ENCODE measurements at regions not wholly inside any gene's neighbourhood (a gene's known extent, or its start where the extent isn't known, plus 50 kb on each side); places are given as distances from the start of the nearest gene placed in this dataset.

DNA sequence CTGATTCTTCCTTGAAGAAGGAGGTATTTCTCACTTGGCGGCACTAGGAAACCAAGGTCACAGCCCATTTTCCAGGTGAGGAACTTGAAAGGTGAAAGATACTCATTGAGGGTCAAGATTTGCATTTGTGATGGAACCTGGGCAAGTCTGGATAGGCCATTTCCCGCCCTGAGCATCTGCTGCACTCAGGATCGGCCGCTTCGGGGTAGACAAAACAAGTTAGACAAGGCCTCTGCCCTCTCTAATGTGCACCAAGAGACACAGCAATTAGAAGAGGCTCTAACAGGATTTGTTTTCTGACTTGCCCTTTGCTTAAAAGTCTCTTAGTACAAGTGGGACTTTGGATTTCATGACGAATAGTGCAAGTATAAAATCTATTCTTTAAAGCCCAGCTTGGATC, 167.2 kb downstream of the KTN1 start:
- H3K4me1 ChIP-seq (ENCODE audit: control insufficient read depth in 2 of 2, insufficient read depth in 1 of 2, low read depth in 1 of 2, low read length in 2 of 2) = peaks cover 2 to 15% of the 10 kb centered on the region in 2 donors
- no peak overlapping the region for H3K4me2 ChIP-seq (ENCODE audit: insufficient read depth, low read length, poor library complexity, severe bottlenecking)
- no peak overlapping the region for H2BK15ac ChIP-seq (ENCODE audit: low read length)
- no peak overlapping the region for H4K91ac ChIP-seq (ENCODE audit: low read depth, low read length, poor library complexity)
- H4K8ac ChIP-seq (ENCODE audit: low read depth, low read length) = no peak overlapping the region
- no peaks in the 10 kb centered on the region for H3K9me3 ChIP-seq (replicated peaks in 1 of 2; ENCODE audit: control insufficient read depth in 2 of 2, insufficient read depth in 1 of 2, low read depth in 1 of 2, low read length in 2 of 2)
- H3K27ac ChIP-seq (replicated peaks; ENCODE audit: low read length) = no peak overlapping the region
- H2AFZ ChIP-seq (ENCODE audit: low read length) = no peak overlapping the region
- H3K4me3 ChIP-seq (ENCODE audit: low read length in 2 of 2) = no peak overlapping the region
- no peak for DNase-seq (ENCODE audit: low spot score)
- no peak overlapping the region for H2BK120ac ChIP-seq (ENCODE audit: low read depth, low read length)
- no peaks in the 10 kb centered on the region for H3K79me1 ChIP-seq (ENCODE audit: low read depth, low read length)
- H3K36me3 ChIP-seq (replicated peaks in 1 of 2; ENCODE audit: control insufficient read depth in 2 of 2, insufficient read depth in 2 of 2, low read length in 2 of 2) = no peaks in the 10 kb centered on the region
- no peak overlapping the region for H3K9ac ChIP-seq (ENCODE audit: low read depth, low read length, poor library complexity)
- H3K14ac ChIP-seq (ENCODE audit: low read length) = no peak overlapping the region
- no peak overlapping the region for H2AK5ac ChIP-seq (ENCODE audit: low read depth, low read length)
- no peak overlapping the region for H3K18ac ChIP-seq (ENCODE audit: low read length)
- H3K23ac ChIP-seq (ENCODE audit: low read depth, low read length, poor library complexity) = no peak overlapping the region
- H3K27me3 ChIP-seq (ENCODE audit: control insufficient read depth in 3 of 3, insufficient read depth in 3 of 3, low read depth in 1 of 3, low read length in 3 of 3) = no peaks in the 10 kb centered on the region
- WGBS, 2 donors (ENCODE audit: extremely low coverage in 2 of 2, insufficient read length in 2 of 2, insufficient replicate concordance in 1 of 2) = no CpG with 5 or more reads among the region's 6 CpGs
- no peak overlapping the region for H3K4ac ChIP-seq (ENCODE audit: low read length)
- H2BK12ac ChIP-seq (ENCODE audit: low read length) = no peak overlapping the region
- H2BK5ac ChIP-seq (ENCODE audit: low read length) = no peak overlapping the region

DNA sequence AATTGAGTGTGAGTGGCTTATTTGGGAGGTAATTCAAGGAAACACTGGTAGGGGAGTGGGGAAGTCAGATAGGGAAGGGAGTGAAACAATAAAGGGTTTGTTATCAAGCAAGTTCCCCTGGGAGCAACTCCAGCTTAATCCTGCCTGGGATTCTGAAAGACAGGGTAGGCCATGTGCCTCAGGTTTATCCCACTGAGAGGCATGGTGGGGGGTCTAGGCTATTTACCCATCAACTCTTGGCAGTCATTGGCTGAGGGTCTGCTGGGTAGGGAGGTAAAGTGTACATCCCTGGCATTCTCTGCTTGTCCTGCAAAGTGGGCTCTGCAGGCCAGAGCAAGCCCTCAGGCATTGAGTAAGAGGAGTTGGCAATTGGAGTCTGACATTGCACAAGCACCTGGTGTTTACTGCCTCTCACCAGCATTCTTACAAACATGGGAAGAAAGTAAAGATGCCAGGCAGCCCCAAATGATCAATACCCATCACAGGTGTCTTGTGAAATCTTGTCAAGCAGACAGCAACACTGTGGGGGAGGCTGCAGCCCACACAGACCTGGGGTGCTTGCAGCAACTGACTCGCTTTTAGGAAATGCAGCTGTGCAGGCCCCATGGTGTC, 169.3 kb downstream of the KTN1 start:
- no CpG with 5 or more reads among the region's 1 CpG for WGBS, 2 donors (ENCODE audit: extremely low coverage in 2 of 2, insufficient read length in 2 of 2, insufficient replicate concordance in 1 of 2)
- Histone ChIP-seq H2AFZ (ENCODE audit: low read length) (no peak overlapping the region), H4K91ac (ENCODE audit: low read depth, low read length, poor library complexity) (no peak overlapping the region), H3K4me2 (ENCODE audit: insufficient read depth, low read length, poor library complexity, severe bottlenecking) (no peak overlapping the region), H3K27ac (replicated peaks; ENCODE audit: low read length) (no peak overlapping the region), H3K4me1 (ENCODE audit: control insufficient read depth in 2 of 2, insufficient read depth in 1 of 2, low read depth in 1 of 2, low read length in 2 of 2) (peaks cover 8 to 19% of the 10 kb centered on the region in 2 donors), H3K79me1 (ENCODE audit: low read depth, low read length) (no peaks in the 10 kb centered on the region), H3K23ac (ENCODE audit: low read depth, low read length, poor library complexity) (no peak overlapping the region), H3K36me3 (replicated peaks in 1 of 2; ENCODE audit: control insufficient read depth in 2 of 2, insufficient read depth in 2 of 2, low read length in 2 of 2) (no peaks in the 10 kb centered on the region), H2BK120ac (ENCODE audit: low read depth, low read length) (no peak overlapping the region), H2BK15ac (ENCODE audit: low read length) (no peak overlapping the region), H2AK5ac (ENCODE audit: low read depth, low read length) (no peak overlapping the region), H3K9ac (ENCODE audit: low read depth, low read length, poor library complexity) (no peak overlapping the region), H3K9me3 (replicated peaks in 1 of 2; ENCODE audit: control insufficient read depth in 2 of 2, insufficient read depth in 1 of 2, low read depth in 1 of 2, low read length in 2 of 2) (no peaks in the 10 kb centered on the region), H4K8ac (ENCODE audit: low read depth, low read length) (no peak overlapping the region), H3K4ac (ENCODE audit: low read length) (no peak overlapping the region), H3K27me3 (ENCODE audit: control insufficient read depth in 3 of 3, insufficient read depth in 3 of 3, low read depth in 1 of 3, low read length in 3 of 3) (no peaks in the 10 kb centered on the region), H2BK12ac (ENCODE audit: low read length) (no peak overlapping the region), H3K18ac (ENCODE audit: low read length) (no peak overlapping the region), H2BK5ac (ENCODE audit: low read length) (no peak overlapping the region), H3K4me3 (ENCODE audit: low read length in 2 of 2) (no peak overlapping the region), H3K14ac (ENCODE audit: low read length) (no peak overlapping the region)
- DNase-seq (ENCODE audit: low spot score) = no peak

- H2BK5ac ChIP-seq (ENCODE audit: low read length) = no peak overlapping the region
- no CpG with 5 or more reads among the region's 8 CpGs for WGBS, 2 donors (ENCODE audit: extremely low coverage in 2 of 2, insufficient read length in 2 of 2, insufficient replicate concordance in 1 of 2)
These were observed 169.9 kb downstream of the KTN1 start for GRCh38 chr14:55749946-55750345.

GRCh38 chr14:55752580-55753390, 172.8 kb downstream of the KTN1 start:
- no peaks in the 10 kb centered on the region for H3K27me3 ChIP-seq (ENCODE audit: control insufficient read depth in 3 of 3, insufficient read depth in 3 of 3, low read depth in 1 of 3, low read length in 3 of 3)
- no peak overlapping the region for H3K14ac ChIP-seq (ENCODE audit: low read length)
- no peak overlapping the region for H3K18ac ChIP-seq (ENCODE audit: low read length)
- H3K9ac ChIP-seq (ENCODE audit: low read depth, low read length, poor library complexity) = no peak overlapping the region
- H3K79me1 ChIP-seq (ENCODE audit: low read depth, low read length) = no peaks in the 10 kb centered on the region
- no peak for DNase-seq (ENCODE audit: low spot score)
- no peak overlapping the region for H2BK120ac ChIP-seq (ENCODE audit: low read depth, low read length)
- no peak overlapping the region for H2BK12ac ChIP-seq (ENCODE audit: low read length)
- no peak overlapping the region for H3K4ac ChIP-seq (ENCODE audit: low read length)
- no peak overlapping the region for H3K4me2 ChIP-seq (ENCODE audit: insufficient read depth, low read length, poor library complexity, severe bottlenecking)
- no peak overlapping the region for H2BK5ac ChIP-seq (ENCODE audit: low read length)
- H4K8ac ChIP-seq (ENCODE audit: low read depth, low read length) = no peak overlapping the region
- no peak overlapping the region for H2BK15ac ChIP-seq (ENCODE audit: low read length)
- H3K36me3 ChIP-seq (replicated peaks in 1 of 2; ENCODE audit: control insufficient read depth in 2 of 2, insufficient read depth in 2 of 2, low read length in 2 of 2) = no peaks in the 10 kb centered on the region
- H3K4me1 ChIP-seq (ENCODE audit: control insufficient read depth in 2 of 2, insufficient read depth in 1 of 2, low read depth in 1 of 2, low read length in 2 of 2) = peaks cover 20 to 22% of the 10 kb centered on the region in 2 donors
- no CpG with 5 or more reads among the region's 7 CpGs for WGBS, 2 donors (ENCODE audit: extremely low coverage in 2 of 2, insufficient read length in 2 of 2, insufficient replicate concordance in 1 of 2)
- no peak overlapping the region for H3K23ac ChIP-seq (ENCODE audit: low read depth, low read length, poor library complexity)
- no peak overlapping the region for H2AK5ac ChIP-seq (ENCODE audit: low read depth, low read length)
- H3K4me3 ChIP-seq (ENCODE audit: low read length in 2 of 2) = no peak overlapping the region
- no peaks in the 10 kb centered on the region for H3K9me3 ChIP-seq (replicated peaks in 1 of 2; ENCODE audit: control insufficient read depth in 2 of 2, insufficient read depth in 1 of 2, low read depth in 1 of 2, low read length in 2 of 2)
- H4K91ac ChIP-seq (ENCODE audit: low read depth, low read length, poor library complexity) = no peak overlapping the region
- peak overlapping the region; percentile 34 for H2AFZ ChIP-seq (ENCODE audit: low read length)
- H3K27ac ChIP-seq (replicated peaks; ENCODE audit: low read length) = no peak overlapping the region

More at GRCh38 chr14:55749946-55750345, 169.9 kb downstream of the KTN1 start:
- H2BK15ac ChIP-seq (ENCODE audit: low read length) = no peak overlapping the region
- no peak overlapping the region for H4K91ac ChIP-seq (ENCODE audit: low read depth, low read length, poor library complexity)
- H3K9ac ChIP-seq (ENCODE audit: low read depth, low read length, poor library complexity) = no peak overlapping the region
- no peaks in the 10 kb centered on the region for H3K79me1 ChIP-seq (ENCODE audit: low read depth, low read length)
- no peak overlapping the region for H2BK12ac ChIP-seq (ENCODE audit: low read length)
- H3K9me3 ChIP-seq (replicated peaks in 1 of 2; ENCODE audit: control insufficient read depth in 2 of 2, insufficient read depth in 1 of 2, low read depth in 1 of 2, low read length in 2 of 2) = no peaks in the 10 kb centered on the region
- no peak overlapping the region for H3K4me3 ChIP-seq (ENCODE audit: low read length in 2 of 2)
- H3K27me3 ChIP-seq (ENCODE audit: control insufficient read depth in 3 of 3, insufficient read depth in 3 of 3, low read depth in 1 of 3, low read length in 3 of 3) = no peaks in the 10 kb centered on the region
- no peak for DNase-seq (ENCODE audit: low spot score)
- H3K23ac ChIP-seq (ENCODE audit: low read depth, low read length, poor library complexity) = no peak overlapping the region
- no peak overlapping the region for H3K4me2 ChIP-seq (ENCODE audit: insufficient read depth, low read length, poor library complexity, severe bottlenecking)
- H3K4ac ChIP-seq (ENCODE audit: low read length) = no peak overlapping the region
- H3K14ac ChIP-seq (ENCODE audit: low read length) = no peak overlapping the region
- H3K18ac ChIP-seq (ENCODE audit: low read length) = no peak overlapping the region
- H3K27ac ChIP-seq (replicated peaks; ENCODE audit: low read length) = no peak overlapping the region
- H2BK120ac ChIP-seq (ENCODE audit: low read depth, low read length) = no peak overlapping the region
- H2AK5ac ChIP-seq (ENCODE audit: low read depth, low read length) = no peak overlapping the region
- peaks cover 8 to 19% of the 10 kb centered on the region in 2 donors for H3K4me1 ChIP-seq (ENCODE audit: control insufficient read depth in 2 of 2, insufficient read depth in 1 of 2, low read depth in 1 of 2, low read length in 2 of 2)
- H4K8ac ChIP-seq (ENCODE audit: low read depth, low read length) = no peak overlapping the region
- no peak overlapping the region for H2AFZ ChIP-seq (ENCODE audit: low read length)
- no peaks in the 10 kb centered on the region for H3K36me3 ChIP-seq (replicated peaks in 1 of 2; ENCODE audit: control insufficient read depth in 2 of 2, insufficient read depth in 2 of 2, low read length in 2 of 2)
